K562 (cell line): ENCODE measurements at regions not wholly inside any gene's neighbourhood (a gene's known extent, or its start where the extent isn't known, plus 50 kb on each side); places are given as distances from the start of the nearest gene placed in this dataset.

ENCODE experiments used
- BRD4 ChIP-seq: fragments of 200-600 bp; sonication (generic); IDR thresholded peaks from 2 replicates; pipeline ENCODE4 v1.6.1; 2017; ENCODE audit warnings: inconsistent platforms
- EHMT2 ChIP-seq: fragments of 450-650 bp; IDR thresholded peaks from 2 replicates; pipeline ENCODE4 v1.6.1; 2018; ENCODE audit warnings: antibody characterized with exemption
- FOXM1 ChIP-seq, 2 experiments: fragments of 450-650 bp in 1 of 2; sonication (generic) in 1 of 2; formaldehyde crosslinking in 1 of 2; IDR thresholded peaks; 2 replicates each; pipeline versions ENCODE4 v1.6.1 to v1.9.0; 2017 to 2022; ENCODE audit warnings: low read depth in 2 of 2, mild to moderate bottlenecking in 2 of 2, missing genetic modification reagents in 1 of 2, moderate library complexity in 1 of 2
- PYGO2 ChIP-seq: fragments of 450-650 bp; IDR thresholded peaks from 2 replicates; pipeline ENCODE4 v1.6.1; 2016; ENCODE audit warnings: mild to moderate bottlenecking, missing genetic modification characterization, moderate library complexity, missing compliant biosample characterization
- STAT5B ChIP-seq: fragments of 250-450 bp; sonication (Bioruptor Pico); IDR thresholded peaks from 2 replicates; pipeline ENCODE4 v1.8.0; 2021; ENCODE audit warnings: mild to moderate bottlenecking, inconsistent platforms
- ZNF224 ChIP-seq: sonication (generic); formaldehyde crosslinking; IDR thresholded peaks from 2 replicates; pipeline ENCODE4 v1.8.0; 2022; ENCODE audit warnings: mild to moderate bottlenecking, missing genetic modification reagents
- TF ChIP-seq, protein P1 (sequence below): sonication (generic); formaldehyde crosslinking; IDR thresholded peaks from 2 replicates; pipeline ENCODE4 v1.8.1; 2023; ENCODE audit warnings: mild to moderate bottlenecking, missing genetic modification reagents
- TF ChIP-seq, protein P2 (sequence below): fragments of 450-650 bp; IDR thresholded peaks from 2 replicates; pipeline ENCODE4 v1.6.1; 2016; ENCODE audit warnings: low read depth

DNA sequence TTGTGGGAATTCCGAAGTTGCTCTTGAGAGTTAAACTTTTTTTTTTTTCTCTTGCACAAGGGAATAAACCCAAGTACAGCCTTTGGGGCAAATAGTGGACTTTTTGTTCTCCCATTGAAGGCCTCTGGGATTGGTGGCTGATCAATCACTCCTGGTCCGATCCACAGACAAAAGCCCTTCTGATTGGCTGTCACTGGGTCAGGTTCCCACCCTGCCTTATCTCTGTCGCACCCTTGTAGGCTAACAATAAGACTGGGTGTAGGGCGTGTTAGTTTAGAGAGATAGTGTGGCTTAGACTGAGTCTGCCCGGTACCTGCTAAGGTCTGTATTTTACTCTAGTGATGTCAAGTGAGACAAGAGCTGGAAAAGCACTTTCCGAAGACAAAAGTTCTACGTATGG is 380.8 kb downstream of the NDFIP2 start (continued):
- TF ChIP-seq, protein P1, sequence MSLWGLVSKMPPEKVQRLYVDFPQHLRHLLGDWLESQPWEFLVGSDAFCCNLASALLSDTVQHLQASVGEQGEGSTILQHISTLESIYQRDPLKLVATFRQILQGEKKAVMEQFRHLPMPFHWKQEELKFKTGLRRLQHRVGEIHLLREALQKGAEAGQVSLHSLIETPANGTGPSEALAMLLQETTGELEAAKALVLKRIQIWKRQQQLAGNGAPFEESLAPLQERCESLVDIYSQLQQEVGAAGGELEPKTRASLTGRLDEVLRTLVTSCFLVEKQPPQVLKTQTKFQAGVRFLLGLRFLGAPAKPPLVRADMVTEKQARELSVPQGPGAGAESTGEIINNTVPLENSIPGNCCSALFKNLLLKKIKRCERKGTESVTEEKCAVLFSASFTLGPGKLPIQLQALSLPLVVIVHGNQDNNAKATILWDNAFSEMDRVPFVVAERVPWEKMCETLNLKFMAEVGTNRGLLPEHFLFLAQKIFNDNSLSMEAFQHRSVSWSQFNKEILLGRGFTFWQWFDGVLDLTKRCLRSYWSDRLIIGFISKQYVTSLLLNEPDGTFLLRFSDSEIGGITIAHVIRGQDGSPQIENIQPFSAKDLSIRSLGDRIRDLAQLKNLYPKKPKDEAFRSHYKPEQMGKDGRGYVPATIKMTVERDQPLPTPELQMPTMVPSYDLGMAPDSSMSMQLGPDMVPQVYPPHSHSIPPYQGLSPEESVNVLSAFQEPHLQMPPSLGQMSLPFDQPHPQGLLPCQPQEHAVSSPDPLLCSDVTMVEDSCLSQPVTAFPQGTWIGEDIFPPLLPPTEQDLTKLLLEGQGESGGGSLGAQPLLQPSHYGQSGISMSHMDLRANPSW, result no peak
- no peak for TF ChIP-seq ZNF224 (CRISPR knock-in tag)
- TF ChIP-seq EHMT2, result no peak
- TF ChIP-seq, protein P2, sequence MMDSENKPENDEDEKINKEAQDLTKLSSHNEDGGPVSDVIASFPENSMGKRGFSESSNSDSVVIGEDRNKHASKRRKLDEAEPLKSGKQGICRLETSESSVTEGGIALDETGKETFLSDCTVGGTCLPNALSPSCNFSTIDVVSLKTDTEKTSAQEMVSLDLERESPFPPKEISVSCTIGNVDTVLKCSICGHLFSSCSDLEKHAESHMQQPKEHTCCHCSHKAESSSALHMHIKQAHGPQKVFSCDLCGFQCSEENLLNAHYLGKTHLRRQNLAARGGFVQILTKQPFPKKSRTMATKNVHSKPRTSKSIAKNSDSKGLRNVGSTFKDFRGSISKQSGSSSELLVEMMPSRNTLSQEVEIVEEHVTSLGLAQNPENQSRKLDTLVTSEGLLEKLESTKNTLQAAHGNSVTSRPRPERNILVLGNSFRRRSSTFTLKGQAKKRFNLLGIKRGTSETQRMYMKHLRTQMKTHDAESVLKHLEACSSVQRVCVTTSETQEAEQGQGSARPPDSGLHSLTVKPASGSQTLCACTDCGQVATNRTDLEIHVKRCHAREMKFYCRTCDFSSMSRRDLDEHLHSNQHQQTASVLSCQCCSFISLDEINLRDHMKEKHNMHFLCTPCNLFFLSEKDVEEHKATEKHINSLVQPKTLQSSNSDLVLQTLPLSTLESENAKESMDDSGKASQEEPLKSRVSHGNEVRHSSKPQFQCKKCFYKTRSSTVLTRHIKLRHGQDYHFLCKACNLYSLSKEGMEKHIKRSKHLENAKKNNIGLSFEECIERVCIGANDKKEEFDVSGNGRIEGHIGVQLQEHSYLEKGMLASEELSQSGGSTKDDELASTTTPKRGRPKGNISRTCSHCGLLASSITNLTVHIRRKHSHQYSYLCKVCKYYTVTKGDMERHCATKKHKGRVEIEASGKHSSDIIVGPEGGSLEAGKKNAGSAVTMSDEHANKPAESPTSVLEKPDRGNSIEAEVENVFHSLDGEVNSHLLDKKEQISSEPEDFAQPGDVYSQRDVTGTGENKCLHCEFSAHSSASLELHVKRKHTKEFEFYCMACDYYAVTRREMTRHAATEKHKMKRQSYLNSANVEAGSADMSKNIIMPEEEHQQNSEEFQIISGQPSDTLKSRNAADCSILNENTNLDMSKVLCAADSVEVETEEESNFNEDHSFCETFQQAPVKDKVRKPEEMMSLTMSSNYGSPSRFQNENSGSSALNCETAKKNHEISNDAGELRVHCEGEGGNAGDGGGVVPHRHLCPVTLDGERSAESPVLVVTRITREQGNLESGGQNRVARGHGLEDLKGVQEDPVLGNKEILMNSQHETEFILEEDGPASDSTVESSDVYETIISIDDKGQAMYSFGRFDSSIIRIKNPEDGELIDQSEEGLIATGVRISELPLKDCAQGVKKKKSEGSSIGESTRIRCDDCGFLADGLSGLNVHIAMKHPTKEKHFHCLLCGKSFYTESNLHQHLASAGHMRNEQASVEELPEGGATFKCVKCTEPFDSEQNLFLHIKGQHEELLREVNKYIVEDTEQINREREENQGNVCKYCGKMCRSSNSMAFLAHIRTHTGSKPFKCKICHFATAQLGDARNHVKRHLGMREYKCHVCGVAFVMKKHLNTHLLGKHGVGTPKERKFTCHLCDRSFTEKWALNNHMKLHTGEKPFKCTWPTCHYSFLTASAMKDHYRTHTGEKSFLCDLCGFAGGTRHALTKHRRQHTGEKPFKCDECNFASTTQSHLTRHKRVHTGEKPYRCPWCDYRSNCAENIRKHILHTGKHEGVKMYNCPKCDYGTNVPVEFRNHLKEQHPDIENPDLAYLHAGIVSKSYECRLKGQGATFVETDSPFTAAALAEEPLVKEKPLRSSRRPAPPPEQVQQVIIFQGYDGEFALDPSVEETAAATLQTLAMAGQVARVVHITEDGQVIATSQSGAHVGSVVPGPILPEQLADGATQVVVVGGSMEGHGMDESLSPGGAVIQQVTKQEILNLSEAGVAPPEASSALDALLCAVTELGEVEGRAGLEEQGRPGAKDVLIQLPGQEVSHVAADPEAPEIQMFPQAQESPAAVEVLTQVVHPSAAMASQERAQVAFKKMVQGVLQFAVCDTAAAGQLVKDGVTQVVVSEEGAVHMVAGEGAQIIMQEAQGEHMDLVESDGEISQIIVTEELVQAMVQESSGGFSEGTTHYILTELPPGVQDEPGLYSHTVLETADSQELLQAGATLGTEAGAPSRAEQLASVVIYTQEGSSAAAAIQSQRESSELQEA, result no peak
- TF ChIP-seq PYGO2 (tag), result no peak
- TF ChIP-seq FOXM1 (IDR thresholded peaks at IDR 0.05; ENCODE audit: low read depth), result no peak
- TF ChIP-seq FOXM1 (CRISPR knock-in tag; IDR thresholded peaks at IDR 0.05; ENCODE audit: low read depth), result no peak
- no peak for TF ChIP-seq BRD4
- TF ChIP-seq STAT5B (CRISPR knock-in tag), result no peak
- TF ChIP-seq, all 486 proteins: peak for 0
